ENCODE measurements at regions not wholly inside any gene's neighbourhood (a gene's known extent, or its start where the extent isn't known, plus 50 kb on each side); places are given as distances from the start of the nearest gene placed in this dataset.
A peak's percentile ranks its signal among the peaks of the same experiment; 100 is the strongest.

GRCh38 chr5:87051502-87052113 lies 216.1 kb upstream of the RASA1 start:
- DNase-seq (ENCODE audit: low spot score): no peak

- DNase-seq (ENCODE audit: low spot score): no peak
Measured at GRCh38 chr5:87053146-87053545, 214.5 kb upstream of the RASA1 start.

GRCh38 chr5:87054821-87055220 lies 212.9 kb upstream of the RASA1 start:
- no peak for DNase-seq (ENCODE audit: low spot score)

- DNase-seq (ENCODE audit: low spot score): no peak
Measured at GRCh38 chr5:87061046-87061445, 206.6 kb upstream of the RASA1 start.

GRCh38 chr5:87069311-87069710 lies 198.4 kb upstream of the RASA1 start:
- no peak for DNase-seq (ENCODE audit: low spot score)

- peak; percentile 63 for DNase-seq (ENCODE audit: low spot score)
Measured at GRCh38 chr5:87069974-87070608, 197.6 kb upstream of the RASA1 start.

GRCh38 chr5:87074072-87074471 lies 193.6 kb upstream of the RASA1 start:
- DNase-seq (ENCODE audit: low spot score): no peak

GRCh38 chr5:87074934-87075541 lies 192.6 kb upstream of the RASA1 start:
- DNase-seq (ENCODE audit: low spot score): no peak

GRCh38 chr5:87076411-87076810 lies 191.3 kb upstream of the RASA1 start:
- no peak for DNase-seq (ENCODE audit: low spot score)

- DNase-seq (ENCODE audit: low spot score): no peak
Measured at GRCh38 chr5:87076931-87077330, 190.8 kb upstream of the RASA1 start.

- DNase-seq (ENCODE audit: low spot score): no peak
Measured at GRCh38 chr5:87079219-87079618, 188.5 kb upstream of the RASA1 start.

- no peak for DNase-seq (ENCODE audit: low spot score)
Measured at GRCh38 chr5:87081016-87081415, 186.7 kb upstream of the RASA1 start.

GRCh38 chr5:87081511-87082372 lies 185.9 kb upstream of the RASA1 start:
- DNase-seq (ENCODE audit: low spot score): no peak

- DNase-seq (ENCODE audit: low spot score): no peak
Measured at GRCh38 chr5:87094347-87094746, 173.3 kb upstream of the RASA1 start.

GRCh38 chr5:87094833-87095232 lies 172.8 kb upstream of the RASA1 start:
- DNase-seq (ENCODE audit: low spot score): no peak

GRCh38 chr5:87095787-87096186 lies 171.9 kb upstream of the RASA1 start:
- no peak for DNase-seq (ENCODE audit: low spot score)

GRCh38 chr5:87097664-87098063 lies 170.0 kb upstream of the RASA1 start:
- DNase-seq (ENCODE audit: low spot score): no peak

GRCh38 chr5:87099291-87099839 lies 168.3 kb upstream of the RASA1 start:
- no peak for DNase-seq (ENCODE audit: low spot score)

GRCh38 chr5:87099968-87100367 lies 167.7 kb upstream of the RASA1 start:
- DNase-seq (ENCODE audit: low spot score): no peak

- DNase-seq (ENCODE audit: low spot score): no peak
Measured at GRCh38 chr5:87101321-87101720, 166.4 kb upstream of the RASA1 start.

GRCh38 chr5:87102841-87103240 lies 164.8 kb upstream of the RASA1 start:
- DNase-seq (ENCODE audit: low spot score): no peak

GRCh38 chr5:87103616-87104287 lies 163.9 kb upstream of the RASA1 start:
- no peak for DNase-seq (ENCODE audit: low spot score)
